ENCODE measurements at regions not wholly inside any gene's neighbourhood (a gene's known extent, or its start where the extent isn't known, plus 50 kb on each side); places are given as distances from the start of the nearest gene placed in this dataset.

DNA sequence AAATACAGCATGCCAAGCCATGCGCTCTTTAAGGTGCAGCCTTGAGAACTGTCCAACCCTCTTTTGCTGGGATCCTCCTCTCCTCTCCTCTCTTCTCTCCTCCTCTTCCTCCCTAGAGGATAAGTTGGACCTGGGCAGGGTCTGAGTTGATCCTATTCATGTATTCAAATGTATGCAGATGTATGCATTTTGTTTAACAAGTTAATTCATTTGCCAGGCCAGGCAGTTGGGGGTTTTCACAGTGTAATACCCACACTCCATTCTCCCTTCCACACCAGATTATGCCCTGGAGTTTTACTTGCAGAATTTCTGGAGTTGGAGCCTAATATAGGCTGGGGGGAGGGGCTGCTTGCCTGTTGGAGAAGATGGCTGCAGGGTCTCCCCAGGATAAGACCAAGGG, 226.2 kb upstream of the SDK2 start:
- TF ChIP-seq, protein P1, sequence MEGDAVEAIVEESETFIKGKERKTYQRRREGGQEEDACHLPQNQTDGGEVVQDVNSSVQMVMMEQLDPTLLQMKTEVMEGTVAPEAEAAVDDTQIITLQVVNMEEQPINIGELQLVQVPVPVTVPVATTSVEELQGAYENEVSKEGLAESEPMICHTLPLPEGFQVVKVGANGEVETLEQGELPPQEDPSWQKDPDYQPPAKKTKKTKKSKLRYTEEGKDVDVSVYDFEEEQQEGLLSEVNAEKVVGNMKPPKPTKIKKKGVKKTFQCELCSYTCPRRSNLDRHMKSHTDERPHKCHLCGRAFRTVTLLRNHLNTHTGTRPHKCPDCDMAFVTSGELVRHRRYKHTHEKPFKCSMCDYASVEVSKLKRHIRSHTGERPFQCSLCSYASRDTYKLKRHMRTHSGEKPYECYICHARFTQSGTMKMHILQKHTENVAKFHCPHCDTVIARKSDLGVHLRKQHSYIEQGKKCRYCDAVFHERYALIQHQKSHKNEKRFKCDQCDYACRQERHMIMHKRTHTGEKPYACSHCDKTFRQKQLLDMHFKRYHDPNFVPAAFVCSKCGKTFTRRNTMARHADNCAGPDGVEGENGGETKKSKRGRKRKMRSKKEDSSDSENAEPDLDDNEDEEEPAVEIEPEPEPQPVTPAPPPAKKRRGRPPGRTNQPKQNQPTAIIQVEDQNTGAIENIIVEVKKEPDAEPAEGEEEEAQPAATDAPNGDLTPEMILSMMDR (IDR thresholded peaks at IDR 0.05) = no peak
- TF ChIP-seq POLR2A (IDR thresholded peaks at IDR 0.05) = no peak
- H3K9me3 ChIP-seq = no peaks in the 10 kb centered on the region
- no peak overlapping the region for H3K4me3 ChIP-seq
- no peaks in the 10 kb centered on the region for H3K4me1 ChIP-seq
- H3K36me3 ChIP-seq (ENCODE audit: low read depth, missing control alignments) = no peaks in the 10 kb centered on the region
- WGBS, 2 donors = 81 to 91% methylated on average over 1 of the region's 1 CpG
- no peaks in the 10 kb centered on the region for H3K27me3 ChIP-seq
- intact Hi-C loops (cut with DNase I; ENCODE audit: low total_unique reads) = no loop called here
- no peak for DNase-seq
- H3K27ac ChIP-seq = no peak overlapping the region

DNA sequence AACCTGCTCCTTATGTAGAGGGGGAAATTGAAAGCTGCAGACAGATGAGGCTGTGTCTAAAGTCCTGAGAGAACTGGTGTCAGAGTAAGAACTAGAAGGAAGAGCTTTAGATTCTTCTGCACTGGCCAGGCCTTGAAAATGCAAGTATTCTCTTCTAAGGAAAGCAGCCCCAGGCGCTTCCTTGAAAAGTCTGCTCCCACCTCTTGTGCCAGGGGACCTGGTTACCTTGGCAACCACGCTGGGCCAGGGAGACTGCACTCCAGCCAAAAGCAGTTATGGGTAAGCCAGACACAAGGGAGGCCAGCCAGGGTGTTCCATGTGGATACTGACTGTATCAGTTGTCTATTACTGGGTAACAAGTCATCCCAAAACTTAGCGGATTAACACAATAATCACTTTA, 228.6 kb upstream of the SDK2 start:
- intact Hi-C loops (cut with DNase I; ENCODE audit: low total_unique reads) = no loop called here
- TF ChIP-seq, protein P1 (IDR thresholded peaks at IDR 0.05) = no peak
- no peak for TF ChIP-seq POLR2A (IDR thresholded peaks at IDR 0.05)
- Histone ChIP-seq H3K4me3 (no peak overlapping the region), H3K36me3 (ENCODE audit: low read depth, missing control alignments) (no peaks in the 10 kb centered on the region), H3K4me1 (peaks cover 9% of the 10 kb centered on the region), H3K9me3 (no peaks in the 10 kb centered on the region), H3K27me3 (no peaks in the 10 kb centered on the region), H3K27ac (no peak overlapping the region)
- WGBS, 2 donors = 84 to 88% methylated on average over 3 of the region's 3 CpGs
- no peak for DNase-seq

DNA sequence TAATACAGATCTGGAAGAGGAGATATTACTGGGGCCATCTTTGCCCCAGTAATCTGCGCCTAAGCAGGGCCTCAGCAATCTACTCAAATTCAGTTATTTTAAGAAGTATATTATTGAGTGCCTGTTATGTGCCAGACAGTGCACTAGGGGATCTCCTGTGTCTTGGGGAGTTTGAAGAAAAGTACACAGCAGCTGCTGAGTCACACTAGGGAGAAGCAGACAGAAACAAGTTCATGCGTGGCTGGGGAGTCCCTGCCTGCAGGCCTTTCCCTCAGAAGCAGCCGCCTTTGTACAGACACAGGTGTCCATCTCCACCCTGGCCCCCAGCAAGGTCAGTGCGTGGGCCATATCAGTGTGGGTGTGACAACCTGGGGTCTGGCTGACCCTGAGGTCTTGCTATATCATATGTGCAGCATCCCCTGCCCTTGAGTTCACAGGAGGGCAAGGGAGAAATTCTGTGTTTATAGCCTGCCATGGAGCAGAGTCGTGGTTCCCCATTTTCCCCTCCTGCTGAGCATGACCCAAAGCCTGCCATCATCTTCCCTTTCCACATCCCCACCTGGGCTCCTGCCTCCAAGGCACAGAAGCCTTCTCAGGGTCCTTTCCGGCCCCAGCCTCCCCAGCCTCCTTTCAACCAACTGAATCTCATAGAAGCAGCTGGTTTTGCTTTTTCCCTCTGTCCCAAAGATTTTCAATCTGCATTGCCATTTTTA, 229.9 kb upstream of the SDK2 start:
- Histone ChIP-seq H3K27me3 (no peaks in the 10 kb centered on the region), H3K4me1 (peaks cover 9% of the 10 kb centered on the region), H3K4me3 (no peak overlapping the region), H3K27ac (no peak overlapping the region), H3K36me3 (ENCODE audit: low read depth, missing control alignments) (no peaks in the 10 kb centered on the region), H3K9me3 (no peaks in the 10 kb centered on the region)
- no peak for TF ChIP-seq POLR2A (IDR thresholded peaks at IDR 0.05)
- TF ChIP-seq, protein P1 (IDR thresholded peaks at IDR 0.05) = no peak
- DNase-seq = no peak
- WGBS, 2 donors = 86 to 87% methylated on average over 6 of the region's 6 CpGs
- intact Hi-C loops (cut with DNase I; ENCODE audit: low total_unique reads) = no loop called here

DNA sequence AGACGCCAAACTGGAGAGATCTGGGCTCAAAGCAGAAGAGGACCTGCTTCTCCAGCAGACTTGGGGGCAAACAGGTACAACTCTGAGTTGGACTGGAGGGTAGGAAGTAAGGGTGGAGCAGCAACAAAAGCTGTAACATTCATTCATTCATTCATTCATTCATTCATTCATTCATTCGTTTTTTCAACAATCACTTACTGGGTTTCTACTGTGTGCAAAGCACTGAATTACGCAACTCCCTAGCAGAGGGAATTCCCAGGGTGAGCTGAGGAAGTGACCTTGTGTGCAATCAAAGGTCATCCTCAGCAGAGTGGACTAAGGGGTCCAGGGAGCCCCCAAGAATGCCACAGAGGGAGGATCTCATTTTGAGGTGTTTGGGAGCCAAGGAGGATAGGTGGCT, 231.1 kb upstream of the SDK2 start:
- Histone ChIP-seq H3K27me3 (no peaks in the 10 kb centered on the region), H3K27ac (no peak overlapping the region), H3K36me3 (ENCODE audit: low read depth, missing control alignments) (no peaks in the 10 kb centered on the region), H3K4me1 (peaks cover 9% of the 10 kb centered on the region), H3K9me3 (no peaks in the 10 kb centered on the region), H3K4me3 (no peak overlapping the region)
- 66 to 67% methylated on average over 3 of the region's 3 CpGs for WGBS, 2 donors
- TF ChIP-seq, protein P1 (IDR thresholded peaks at IDR 0.05) = no peak
- no peak for TF ChIP-seq POLR2A (IDR thresholded peaks at IDR 0.05)
- DNase-seq = no peak
- intact Hi-C loops (cut with DNase I; ENCODE audit: low total_unique reads) = no loop called here

DNA sequence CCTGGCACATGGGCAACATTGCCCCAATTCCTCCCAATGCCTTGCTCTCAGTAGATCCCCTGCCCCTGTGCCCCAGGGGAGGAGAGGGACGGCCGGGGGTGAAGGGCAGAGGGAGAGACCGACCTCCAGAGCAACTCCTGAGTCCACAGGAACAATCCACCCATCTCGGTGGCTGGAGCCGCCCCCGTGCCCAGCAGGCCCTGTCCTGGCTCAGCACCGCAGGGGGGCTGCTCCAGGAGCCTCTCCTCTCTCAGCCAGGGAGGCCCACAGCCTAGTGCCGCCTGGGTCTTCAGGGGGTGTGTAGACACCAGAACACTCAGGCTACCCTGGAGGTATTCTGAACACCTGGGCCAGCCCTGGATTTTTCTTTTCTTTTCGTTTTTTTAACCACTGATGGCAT, 233.7 kb upstream of the SDK2 start:
- Histone ChIP-seq H3K27me3 (no peaks in the 10 kb centered on the region), H3K27ac (no peak overlapping the region), H3K36me3 (ENCODE audit: low read depth, missing control alignments) (no peaks in the 10 kb centered on the region), H3K4me1 (peaks cover 9% of the 10 kb centered on the region), H3K4me3 (no peak overlapping the region), H3K9me3 (no peaks in the 10 kb centered on the region)
- TF ChIP-seq, protein P1 (IDR thresholded peaks at IDR 0.05) = no peak
- TF ChIP-seq POLR2A (IDR thresholded peaks at IDR 0.05) = no peak
- intact Hi-C loops (cut with DNase I; ENCODE audit: low total_unique reads) = no loop called here
- DNase-seq = no peak
- 80 to 90% methylated on average over 7 to 9 of the region's 9 CpGs for WGBS, 2 donors

Data from testis (tissue), 2 donors.